NCI-H510A treated with DMSO at 0.1 percent for 48 hours (cell line): ENCODE measurements at regions not wholly inside any gene's neighbourhood (a gene's known extent, or its start where the extent isn't known, plus 50 kb on each side); places are given as distances from the start of the nearest gene placed in this dataset.
"Not testable (repeated sequence)": the region's sequence is repeated elsewhere in the genome, so short reads cannot be mapped to it uniquely, and the experiment has no call there.

Experiments
- DNase-seq: peaks from one replicate; lab custom pipeline; 2025; lab: John Stamatoyannopoulos, UW

DNA sequence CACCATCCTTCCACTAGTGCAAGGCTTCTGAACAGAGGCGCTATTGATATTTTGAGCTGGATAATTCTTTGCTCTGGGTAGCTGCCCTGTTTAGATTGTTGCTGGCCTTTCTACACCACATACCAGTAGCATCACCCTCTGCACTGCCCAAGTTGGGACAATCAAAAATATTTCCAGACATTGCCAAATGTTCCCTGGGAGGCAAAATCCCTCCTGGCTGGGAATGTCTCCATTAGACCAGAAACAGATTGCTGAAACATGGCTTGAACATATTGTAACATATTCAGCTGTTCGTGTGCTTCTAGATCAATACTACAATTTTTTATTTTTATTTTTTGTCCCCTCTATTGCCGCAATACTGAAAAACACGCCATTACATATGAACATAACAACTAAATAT, 174.6 kb downstream of the ABCA8 start:
- no peak for DNase-seq

DNA sequence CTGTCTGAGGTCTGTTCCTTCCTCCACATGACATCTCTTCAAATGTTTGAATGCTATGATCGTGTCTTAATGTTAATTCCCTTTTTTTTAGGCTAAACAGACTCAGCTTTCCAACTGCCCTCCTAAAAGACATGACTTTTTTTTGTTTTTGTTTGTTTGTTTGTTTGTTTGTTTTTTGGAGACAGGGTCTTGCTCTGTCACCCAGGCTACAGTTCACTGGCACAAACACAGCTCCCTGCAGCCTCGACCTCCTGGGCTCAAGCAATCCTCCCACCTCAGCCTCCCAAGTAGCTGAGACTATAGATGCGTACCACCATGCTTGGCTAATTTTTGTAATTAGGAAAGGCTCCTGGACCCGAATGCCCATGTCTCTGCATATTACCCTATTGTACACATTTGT, 176.5 kb downstream of the ABCA8 start:
- DNase-seq = no peak

DNA sequence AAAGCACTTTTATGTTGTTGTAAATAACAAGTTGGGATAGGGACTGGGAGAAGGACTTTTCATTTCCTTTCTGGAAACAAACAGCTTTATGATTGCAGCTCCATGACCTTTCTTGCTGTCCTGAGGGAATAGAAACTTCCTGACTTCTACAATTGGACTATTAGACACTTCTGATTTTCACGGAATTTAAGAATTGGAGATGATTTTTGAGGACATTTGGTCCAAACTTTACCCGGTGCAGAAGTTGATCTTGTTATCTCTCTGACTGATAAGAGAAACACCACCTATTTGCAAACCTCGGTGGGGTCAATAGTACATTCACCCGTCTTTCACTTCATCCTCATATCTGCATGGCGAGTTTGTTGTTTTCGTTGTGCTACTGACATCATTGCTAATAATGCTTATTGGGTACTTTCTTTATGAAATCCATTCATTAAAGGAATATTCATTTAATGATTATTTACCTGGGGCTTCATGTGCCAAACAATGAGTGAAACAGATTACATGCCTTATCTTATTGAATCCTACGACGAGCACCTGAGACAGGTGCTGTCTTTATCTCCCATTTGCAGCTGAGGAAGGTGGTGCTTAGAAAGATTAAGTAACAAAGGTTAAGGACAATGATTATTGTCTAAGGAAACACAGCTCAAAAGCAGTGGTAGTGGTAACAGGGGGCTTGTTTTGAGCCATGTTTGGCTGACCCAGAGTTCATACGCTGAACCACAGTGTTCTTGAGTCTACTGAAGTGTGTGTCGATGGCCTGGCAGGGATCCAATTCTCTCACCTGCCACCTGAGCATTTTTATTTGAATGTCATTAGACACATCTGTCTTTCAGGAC, 176.9 kb upstream of the FAM20A start:
- DNase-seq = peak; percentile 95

GRCh38 chr17:68777243-68777855, 176.2 kb upstream of the FAM20A start:
- DNase-seq = peak; percentile 70

DNA sequence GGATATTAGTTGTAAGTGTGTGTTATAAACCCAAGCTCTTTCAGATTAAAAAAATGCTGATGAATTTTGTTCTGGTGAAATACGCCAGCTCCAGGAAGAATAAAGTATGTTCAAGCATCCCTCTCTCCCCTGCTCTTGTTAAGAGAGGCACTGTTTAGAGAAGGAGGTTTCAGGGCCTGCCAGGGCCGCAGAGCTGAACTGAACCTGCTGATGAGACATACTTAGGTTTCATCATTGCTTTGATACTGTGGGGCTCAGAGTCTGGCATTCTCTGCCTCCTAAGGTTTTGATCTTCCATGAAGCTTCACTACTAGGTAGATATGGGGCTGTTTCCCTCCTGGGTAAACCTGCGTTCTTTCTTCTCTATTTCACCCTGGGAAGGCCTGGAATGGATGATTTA, 175.3 kb upstream of the FAM20A start:
- no peak for DNase-seq

GRCh38 chr17:68775969-68776368, 174.8 kb upstream of the FAM20A start:
- no peak for DNase-seq

- no peak for DNase-seq
These were observed 174.2 kb upstream of the FAM20A start for GRCh38 chr17:68775318-68775717.

GRCh38 chr17:68771867-68772515, 170.8 kb upstream of the FAM20A start:
- peak; percentile 67 for DNase-seq

DNA sequence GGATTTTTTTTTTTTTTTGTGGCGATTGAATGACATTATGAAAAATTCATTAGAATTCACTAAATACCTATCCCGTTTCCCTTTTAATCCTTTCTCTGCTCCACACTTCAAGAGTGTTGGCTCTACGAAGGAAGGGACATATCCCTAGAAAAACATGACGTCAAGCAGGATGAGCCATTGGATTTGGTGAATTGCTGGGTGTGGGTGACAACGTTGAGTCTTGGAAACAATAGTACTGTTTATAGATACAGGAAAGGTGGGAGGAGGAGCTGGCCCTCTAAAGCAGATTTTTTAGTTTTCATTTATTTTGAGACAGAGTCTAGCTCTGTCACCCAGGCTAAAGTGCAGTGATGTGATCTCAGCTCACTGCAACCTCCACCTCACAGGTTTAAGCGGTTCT, 167.6 kb upstream of the FAM20A start:
- DNase-seq = no peak

DNA sequence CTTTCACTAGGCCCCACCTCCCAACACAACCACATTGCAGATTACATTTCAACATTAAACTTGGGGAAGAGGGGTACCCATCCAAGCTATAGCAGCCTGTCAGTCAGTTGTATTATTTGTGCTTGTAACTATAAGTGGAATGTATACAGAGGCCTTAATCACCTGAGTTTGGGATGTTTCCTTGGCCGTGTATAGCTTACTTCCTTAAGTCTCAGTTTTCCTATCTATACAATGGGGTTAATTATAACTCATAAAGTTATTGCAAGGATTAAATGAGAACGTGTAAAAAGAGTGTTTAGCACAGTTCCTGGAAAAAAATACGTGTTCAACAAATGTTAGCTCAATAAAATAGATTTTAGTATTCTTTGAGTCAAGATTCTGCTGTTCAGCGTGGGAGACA, 165.5 kb upstream of the FAM20A start:
- DNase-seq = no peak

DNA sequence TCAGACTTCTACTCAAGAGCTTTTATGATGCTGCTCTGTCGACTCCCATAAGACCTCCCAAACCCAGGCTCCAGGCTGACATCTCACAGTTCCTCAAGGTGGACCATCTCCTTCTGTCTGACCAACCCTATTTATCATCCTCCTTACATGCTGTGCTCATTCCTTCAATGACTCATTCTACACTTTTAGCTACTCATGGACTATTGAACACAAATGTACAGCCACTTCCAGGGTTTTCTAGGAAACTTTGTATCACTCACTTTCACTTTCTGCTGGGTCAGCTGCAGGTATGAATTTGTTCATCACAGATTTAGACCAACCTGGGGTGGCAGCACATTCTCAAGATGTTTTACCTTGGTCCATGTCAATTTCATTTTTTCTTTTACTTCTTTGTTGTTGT, 162.4 kb upstream of the FAM20A start:
- no peak for DNase-seq

DNA sequence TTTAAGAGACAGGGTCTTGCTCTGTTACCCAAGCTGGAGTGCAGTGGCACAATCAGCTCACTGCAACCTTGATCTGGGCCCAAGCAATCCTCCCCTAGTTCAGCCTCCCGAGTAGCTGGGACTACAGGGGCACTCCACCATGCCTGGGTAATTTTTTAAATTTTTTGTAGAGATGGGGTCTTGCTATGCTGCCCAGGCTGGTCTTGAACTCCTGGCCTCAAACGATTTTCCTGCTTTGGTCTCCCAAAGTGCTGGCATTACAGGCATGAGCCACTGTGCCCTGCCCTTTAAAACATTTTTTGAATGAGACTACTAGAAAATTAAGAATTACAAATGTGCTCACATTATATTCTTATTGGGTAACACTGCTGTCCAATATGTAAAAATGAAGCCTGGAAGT, 161.7 kb upstream of the FAM20A start:
- DNase-seq = no peak

DNA sequence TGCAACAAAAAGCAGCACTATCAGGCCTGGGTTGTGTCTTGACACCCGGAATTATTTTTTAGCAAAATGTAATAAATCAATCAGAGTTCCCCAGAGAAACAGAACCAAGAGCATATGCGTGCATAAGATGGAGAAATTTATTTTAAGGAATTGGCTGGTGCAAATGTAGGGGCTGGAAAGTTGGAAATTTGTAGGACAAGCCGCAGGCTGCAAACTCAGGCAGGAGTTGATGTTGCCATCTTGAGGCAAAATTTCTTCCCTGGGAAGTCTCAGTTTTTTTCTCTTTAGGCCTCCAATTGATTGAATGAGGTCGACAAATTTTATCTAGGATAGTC, 158.9 kb upstream of the FAM20A start:
- no peak for DNase-seq

DNA sequence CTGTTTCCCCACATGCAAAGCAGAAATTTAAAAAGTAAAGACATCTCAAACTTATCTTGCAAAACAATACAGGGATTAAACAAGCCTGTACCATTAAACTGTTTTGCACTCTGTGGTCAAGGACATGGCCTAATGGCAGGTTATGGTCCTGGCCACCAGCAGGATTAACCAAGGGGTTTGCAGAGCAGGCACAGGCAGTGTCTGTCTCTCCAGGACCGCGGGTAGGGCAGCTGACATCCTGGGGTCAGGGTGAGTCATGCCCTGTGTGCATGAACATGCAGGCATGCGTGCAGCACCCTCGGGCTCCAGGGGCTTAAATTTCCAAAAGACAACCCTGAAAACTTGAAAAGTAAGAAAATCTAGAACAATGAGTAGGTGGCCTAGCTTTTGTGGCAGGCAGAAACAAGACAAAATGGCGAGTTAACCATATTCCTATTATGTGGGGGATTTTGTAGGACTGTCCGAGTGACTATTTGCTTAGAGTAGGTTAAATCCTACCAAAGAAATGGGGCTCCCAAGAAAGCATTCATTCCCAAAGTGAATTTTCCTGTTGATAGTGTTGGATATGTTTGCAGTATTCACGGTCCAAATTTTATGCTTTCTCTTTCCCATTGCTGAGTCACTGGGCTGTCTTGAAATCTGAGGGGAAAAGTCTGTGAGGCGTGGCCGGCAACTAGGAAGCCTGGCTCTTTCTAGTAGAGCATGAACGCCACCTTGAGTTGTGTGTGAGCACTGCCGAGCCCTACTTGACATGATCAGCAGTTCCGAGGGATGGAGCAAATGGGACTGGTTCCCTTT, 158.4 kb upstream of the FAM20A start:
- DNase-seq = peak; percentile 92

DNA sequence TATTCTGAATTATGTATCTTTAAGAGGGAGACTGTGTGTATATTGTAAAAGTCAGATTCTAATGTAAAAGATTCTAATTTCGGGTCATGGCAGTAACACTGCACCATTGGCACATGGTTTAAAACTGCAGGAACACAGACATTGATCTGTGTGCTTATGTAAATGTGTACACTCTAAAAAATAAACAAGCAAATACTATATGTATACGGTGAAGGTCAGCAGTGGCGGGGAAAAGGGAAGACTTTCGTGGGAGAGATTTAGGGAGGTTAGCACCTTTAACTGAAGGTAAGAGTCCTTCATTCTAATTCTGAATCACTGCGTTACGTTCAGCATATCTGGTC, 157.8 kb upstream of the FAM20A start:
- DNase-seq = peak; percentile 59

DNA sequence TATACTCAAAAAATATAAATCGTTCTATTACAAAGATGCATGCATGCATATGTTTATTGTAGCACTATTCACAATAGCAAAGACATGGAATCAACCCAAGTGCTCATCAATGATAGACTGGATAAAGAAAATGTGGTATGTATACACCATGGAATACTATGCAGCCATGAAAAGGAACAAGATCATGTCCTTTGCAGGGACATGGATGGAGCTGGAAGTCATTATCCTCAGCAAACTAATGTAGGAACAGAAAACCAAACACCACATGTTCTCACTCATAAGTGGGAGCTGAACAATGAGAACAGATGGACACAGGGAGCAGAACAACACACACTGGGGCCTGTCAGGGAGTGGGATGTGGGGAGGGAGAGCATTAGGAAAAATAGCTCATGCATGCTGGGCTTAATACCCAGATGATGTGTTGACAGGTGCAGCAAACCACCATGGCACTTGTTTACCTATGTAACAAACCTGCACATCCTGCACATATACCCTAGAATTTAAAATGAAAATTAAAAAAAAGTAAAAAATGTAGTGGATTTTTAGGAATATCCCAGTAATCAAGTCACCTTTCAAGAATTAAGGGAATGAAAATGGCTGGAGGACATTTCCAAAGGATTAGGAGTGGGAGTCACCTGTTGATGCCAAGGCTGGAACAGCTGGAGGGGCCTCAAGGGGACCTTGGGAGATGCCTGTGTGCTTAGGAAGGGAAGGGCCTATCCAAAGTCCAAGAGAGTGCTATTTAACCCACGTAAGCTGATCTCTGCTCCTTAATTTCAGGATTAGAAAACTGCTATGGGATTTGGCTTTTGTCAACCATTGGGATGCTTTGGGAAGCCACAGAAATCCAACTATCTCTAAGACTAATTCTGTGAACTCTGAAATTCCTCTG, 156.9 kb upstream of the FAM20A start:
- not testable (repeated sequence) for DNase-seq

DNA sequence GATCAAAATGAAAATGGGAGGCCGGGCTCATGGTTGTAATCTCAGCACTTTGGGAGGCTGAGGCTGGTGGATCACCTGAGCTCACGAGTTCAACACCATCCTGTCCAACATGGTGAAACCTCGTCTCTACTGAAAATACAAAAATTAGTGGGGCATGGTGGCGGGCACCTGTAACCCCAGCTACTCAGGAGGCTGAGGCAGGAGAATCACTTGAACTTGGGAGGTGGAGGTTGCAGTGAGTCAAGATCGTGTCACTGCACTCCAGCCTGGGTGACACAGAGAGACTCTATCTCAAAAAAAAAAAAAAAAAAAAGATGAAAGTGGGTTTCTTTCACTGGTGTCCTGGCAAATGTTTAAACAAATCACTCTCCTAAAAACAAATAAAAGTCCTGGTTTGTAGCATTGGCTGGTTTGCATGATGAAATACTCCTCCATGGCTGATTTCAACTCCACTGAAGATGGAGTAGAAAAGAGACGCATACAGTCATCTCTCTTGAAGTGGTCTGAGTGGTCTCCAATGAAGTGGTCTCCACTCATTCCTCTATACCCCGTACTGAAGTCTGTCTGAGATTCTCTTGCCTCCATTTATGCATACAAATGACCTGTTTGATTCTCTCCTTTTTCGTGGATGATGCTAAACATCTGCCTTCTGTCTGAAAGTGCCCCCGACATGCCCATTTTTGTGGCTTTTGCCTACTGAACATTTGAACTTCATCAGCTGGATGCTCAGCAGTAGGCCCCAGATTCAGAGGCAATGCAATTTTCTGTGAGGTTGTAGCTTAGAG, 153.0 kb upstream of the FAM20A start:
- no peak for DNase-seq

DNA sequence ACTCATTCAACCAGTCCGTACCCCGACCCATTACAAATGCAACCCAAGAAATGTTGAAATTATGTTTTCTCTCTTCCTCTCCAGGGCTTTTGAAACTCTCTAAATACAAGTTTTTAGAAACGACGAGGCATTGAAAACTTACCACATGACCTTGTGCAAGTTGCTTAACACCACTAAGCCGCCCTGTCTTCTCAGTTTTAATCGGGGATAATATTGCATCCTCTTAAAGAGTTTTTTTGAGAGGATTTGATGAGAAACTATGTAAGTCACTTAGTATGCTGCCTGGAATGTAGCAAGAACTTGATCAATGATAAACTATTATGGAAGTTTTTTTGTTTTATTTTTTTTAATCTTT, 149.0 kb upstream of the FAM20A start:
- no peak for DNase-seq

GRCh38 chr17:68749349-68750207, 148.4 kb upstream of the FAM20A start:
- DNase-seq = peak; percentile 55

DNA sequence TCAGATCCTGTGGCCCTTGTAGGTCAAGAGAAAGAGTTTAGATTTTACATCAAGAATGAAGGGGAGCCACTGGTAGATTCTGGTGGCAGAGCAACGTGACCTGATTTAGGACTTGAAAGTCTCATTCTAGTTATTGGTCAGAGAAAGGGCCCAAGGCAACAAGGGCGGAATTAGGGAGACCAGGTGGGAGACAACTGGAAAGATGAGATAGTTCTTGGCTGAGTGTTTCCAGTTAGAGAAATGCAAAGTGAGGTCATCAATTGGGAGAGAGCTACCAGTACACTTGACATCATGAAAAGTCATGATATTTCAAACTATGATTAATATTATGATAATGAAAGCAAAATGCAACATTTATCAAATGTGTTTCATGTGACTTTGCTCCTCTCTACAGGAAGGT, 147.2 kb upstream of the FAM20A start:
- no peak for DNase-seq
